ENCODE measurements at regions not wholly inside any gene's neighbourhood (a gene's known extent, or its start where the extent isn't known, plus 50 kb on each side); places are given as distances from the start of the nearest gene placed in this dataset.

DNA sequence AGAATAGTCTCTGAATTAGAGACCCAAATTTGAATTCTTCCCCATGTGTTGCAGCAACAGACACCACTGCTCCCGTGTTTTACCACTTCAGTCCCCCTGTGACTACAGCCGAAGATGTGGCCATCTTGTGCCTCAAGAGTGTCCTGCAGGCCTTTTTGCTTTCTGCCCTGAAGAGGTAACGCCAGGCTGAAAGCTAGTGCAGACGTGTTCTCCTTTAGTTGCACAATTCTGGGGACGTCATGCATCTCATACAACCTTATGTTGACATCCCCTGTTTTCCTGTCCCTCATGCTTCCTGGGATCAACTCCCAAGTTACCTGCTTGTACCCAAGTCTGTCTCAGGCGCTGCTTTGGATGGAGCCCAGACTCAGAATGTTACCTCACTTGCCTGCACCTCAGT is 69.1 kb upstream of the SLC22A23 start:
- H3K4me1 ChIP-seq, result no peaks in the 10 kb centered on the region
- no peaks in the 10 kb centered on the region for H3K36me3 ChIP-seq
- no peak overlapping the region for H3K27ac ChIP-seq
- no peak overlapping the region for H3K9ac ChIP-seq (ENCODE audit: low read depth in 2 of 2, low read length in 2 of 2)
- H3K27me3 ChIP-seq, result no peaks in the 10 kb centered on the region
- TF ChIP-seq, protein P1, sequence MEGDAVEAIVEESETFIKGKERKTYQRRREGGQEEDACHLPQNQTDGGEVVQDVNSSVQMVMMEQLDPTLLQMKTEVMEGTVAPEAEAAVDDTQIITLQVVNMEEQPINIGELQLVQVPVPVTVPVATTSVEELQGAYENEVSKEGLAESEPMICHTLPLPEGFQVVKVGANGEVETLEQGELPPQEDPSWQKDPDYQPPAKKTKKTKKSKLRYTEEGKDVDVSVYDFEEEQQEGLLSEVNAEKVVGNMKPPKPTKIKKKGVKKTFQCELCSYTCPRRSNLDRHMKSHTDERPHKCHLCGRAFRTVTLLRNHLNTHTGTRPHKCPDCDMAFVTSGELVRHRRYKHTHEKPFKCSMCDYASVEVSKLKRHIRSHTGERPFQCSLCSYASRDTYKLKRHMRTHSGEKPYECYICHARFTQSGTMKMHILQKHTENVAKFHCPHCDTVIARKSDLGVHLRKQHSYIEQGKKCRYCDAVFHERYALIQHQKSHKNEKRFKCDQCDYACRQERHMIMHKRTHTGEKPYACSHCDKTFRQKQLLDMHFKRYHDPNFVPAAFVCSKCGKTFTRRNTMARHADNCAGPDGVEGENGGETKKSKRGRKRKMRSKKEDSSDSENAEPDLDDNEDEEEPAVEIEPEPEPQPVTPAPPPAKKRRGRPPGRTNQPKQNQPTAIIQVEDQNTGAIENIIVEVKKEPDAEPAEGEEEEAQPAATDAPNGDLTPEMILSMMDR (IDR thresholded peaks at IDR 0.05), result no peak
- no peaks in the 10 kb centered on the region for H3K9me3 ChIP-seq
- no peak overlapping the region for H3K4me3 ChIP-seq
- no peak for DNase-seq
- intact Hi-C loops (cut with DNase I), result no loop called here

GRCh38 chr6:3524456-3524855 is 67.6 kb upstream of the SLC22A23 start:
- no peak for DNase-seq
- H3K27me3 ChIP-seq, result no peaks in the 10 kb centered on the region
- TF ChIP-seq, protein P1 (IDR thresholded peaks at IDR 0.05), result no peak

DNA sequence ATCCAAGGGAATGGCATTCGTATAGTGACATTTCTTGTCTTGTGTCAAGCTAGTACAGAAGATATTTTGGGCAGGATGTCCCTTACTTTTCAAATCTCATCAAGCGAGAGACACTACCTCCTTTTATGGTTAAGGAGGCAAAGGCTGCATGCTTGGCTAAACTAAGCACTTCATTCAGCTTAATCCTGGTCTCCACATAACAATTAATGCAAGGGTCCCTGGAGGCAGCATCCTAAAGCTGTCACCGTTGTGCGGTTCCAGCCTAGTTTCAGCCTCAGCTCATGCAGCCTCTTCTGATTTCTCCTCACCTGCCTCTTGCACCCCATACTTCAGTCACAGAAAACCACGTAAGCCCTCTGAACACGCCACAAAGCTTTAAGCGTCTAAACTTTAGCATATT is 67.1 kb upstream of the SLC22A23 start:
- no peak overlapping the region for H3K9ac ChIP-seq (ENCODE audit: low read depth in 2 of 2, low read length in 2 of 2)
- no peaks in the 10 kb centered on the region for H3K9me3 ChIP-seq
- H3K4me1 ChIP-seq, result no peaks in the 10 kb centered on the region
- no peak overlapping the region for H3K27ac ChIP-seq
- H3K36me3 ChIP-seq, result no peaks in the 10 kb centered on the region
- TF ChIP-seq, protein P1 (IDR thresholded peaks at IDR 0.05), result no peak
- intact Hi-C loops (cut with DNase I), result no loop called here
- no peak overlapping the region for H3K4me3 ChIP-seq
- no peaks in the 10 kb centered on the region for H3K27me3 ChIP-seq
- DNase-seq, result no peak

More at GRCh38 chr6:3524456-3524855, 67.6 kb upstream of the SLC22A23 start:
- intact Hi-C loops (cut with DNase I), result no loop called here
- no peak overlapping the region for H3K4me3 ChIP-seq
- H3K36me3 ChIP-seq, result no peaks in the 10 kb centered on the region
- H3K4me1 ChIP-seq, result no peaks in the 10 kb centered on the region
- H3K9ac ChIP-seq (ENCODE audit: low read depth in 2 of 2, low read length in 2 of 2), result no peak overlapping the region
- no peaks in the 10 kb centered on the region for H3K9me3 ChIP-seq
- no peak overlapping the region for H3K27ac ChIP-seq

- Histone ChIP-seq H3K4me1 (no peaks in the 10 kb centered on the region), H3K27ac (no peak overlapping the region), H3K4me3 (no peak overlapping the region), H3K36me3 (no peaks in the 10 kb centered on the region), H3K9me3 (no peaks in the 10 kb centered on the region), H3K27me3 (no peaks in the 10 kb centered on the region), H3K9ac (ENCODE audit: low read depth in 2 of 2, low read length in 2 of 2) (no peak overlapping the region)
- TF ChIP-seq, protein P1 (IDR thresholded peaks at IDR 0.05), result no peak
- intact Hi-C loops (cut with DNase I), result no loop called here
- peak; percentile 36 for DNase-seq
These were observed 66.4 kb upstream of the SLC22A23 start for GRCh38 chr6:3523271-3523670.

DNA sequence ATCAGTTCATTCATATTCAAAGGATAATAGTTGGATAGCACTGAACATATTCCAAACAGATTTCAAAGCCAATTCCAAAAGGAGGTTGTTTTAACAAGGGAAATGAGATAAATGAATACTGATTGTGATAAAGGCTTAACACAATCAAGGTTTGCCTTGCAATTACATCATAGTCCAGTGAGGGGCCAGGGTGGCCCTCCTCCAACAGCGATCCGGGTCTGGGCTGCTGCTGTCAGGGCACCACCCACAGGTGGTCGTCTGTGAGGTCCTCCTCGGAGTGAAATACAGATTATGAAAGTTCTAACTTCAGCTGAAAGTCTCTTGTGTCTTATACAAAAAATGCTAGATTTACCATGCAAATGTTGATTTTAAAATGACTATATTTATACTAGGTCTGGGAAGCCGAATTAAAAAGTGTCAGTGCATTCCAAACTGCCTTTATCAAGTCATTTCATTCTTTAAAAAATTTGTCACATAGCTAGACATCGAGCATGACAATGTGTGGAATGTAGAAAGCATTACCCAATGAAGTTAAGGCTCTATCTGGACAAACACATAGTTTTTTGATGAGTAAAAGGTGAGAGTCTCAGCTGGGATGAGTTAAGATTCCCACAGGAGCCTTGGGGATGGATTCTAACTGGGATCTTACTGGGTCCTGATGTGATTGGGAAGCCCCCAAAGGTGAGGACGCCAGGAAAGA is 65.9 kb upstream of the SLC22A23 start:
- no peaks in the 10 kb centered on the region for H3K27me3 ChIP-seq
- no peak overlapping the region for H3K27ac ChIP-seq
- H3K9me3 ChIP-seq, result no peaks in the 10 kb centered on the region
- no peak overlapping the region for H3K4me3 ChIP-seq
- no peak overlapping the region for H3K9ac ChIP-seq (ENCODE audit: low read depth in 2 of 2, low read length in 2 of 2)
- no peaks in the 10 kb centered on the region for H3K36me3 ChIP-seq
- DNase-seq, result no peak
- TF ChIP-seq, protein P1 (IDR thresholded peaks at IDR 0.05), result no peak
- no peaks in the 10 kb centered on the region for H3K4me1 ChIP-seq
- intact Hi-C loops (cut with DNase I), result no loop called here

All from colonic mucosa (tissue), 4 donors.